GM19455 (cell line): ENCODE measurements at regions not wholly inside any gene's neighbourhood (a gene's known extent, or its start where the extent isn't known, plus 50 kb on each side); places are given as distances from the start of the nearest gene placed in this dataset.
"Not testable (repeated sequence)": the region's sequence is repeated elsewhere in the genome, so short reads cannot be mapped to it uniquely, and the experiment has no call there.

Source experiments
- ATAC-seq: cut with Tn5 transposase; IDR thresholded peaks from one replicate; pipeline ENCODE4 v1.9.1; 2021; ENCODE audit not compliant: unreplicated experiment

DNA sequence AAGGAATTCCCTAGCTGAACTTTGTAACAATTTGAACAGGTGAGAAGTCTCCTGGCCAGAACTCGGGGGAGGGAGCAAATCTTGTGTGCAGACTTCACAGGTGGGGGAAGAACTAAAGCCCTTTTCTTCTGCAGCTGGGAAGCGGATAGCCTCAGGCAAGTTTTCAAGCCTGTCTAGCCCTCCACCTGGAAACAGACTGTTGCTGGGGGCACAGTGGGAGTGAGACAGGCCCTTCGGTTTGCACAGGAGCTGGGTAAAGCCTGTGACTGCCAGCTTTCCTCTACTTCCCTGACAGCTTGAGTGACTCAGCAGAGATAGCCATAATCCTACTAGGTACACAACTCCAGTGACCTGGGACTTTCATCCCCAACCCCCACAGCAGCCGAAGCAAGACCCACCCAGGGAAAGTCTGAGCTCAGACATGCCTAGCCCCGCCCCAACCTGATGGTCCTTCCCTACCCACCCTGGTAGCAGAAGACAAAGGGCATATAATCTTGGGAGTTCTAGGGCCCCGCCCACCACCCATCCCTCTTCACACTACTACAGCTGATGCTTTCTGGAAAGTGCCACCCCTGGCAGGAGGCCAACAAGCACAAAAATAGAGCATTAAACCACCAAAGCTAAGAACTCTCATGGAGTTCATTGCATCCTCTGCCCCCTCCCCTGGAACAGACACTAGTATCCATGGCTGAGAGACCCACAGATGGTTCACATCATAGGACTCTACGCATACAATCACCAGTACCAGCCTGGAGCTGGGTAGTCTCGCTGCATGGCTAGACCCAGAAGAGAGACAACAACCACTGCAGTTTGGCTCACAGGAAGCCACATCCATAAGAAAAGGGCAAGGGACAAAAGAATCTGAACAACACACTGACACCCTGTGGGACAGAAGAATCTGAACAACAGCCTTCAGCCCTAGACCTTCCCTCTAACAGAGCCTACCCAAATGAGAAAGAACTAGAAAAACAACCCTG, 479.0 kb downstream of the RAP2B start:
- ATAC-seq: no peak

- ATAC-seq: not testable (repeated sequence)
Measured at GRCh38 chr3:153642576-153642975, 478.6 kb upstream of the ARHGEF26 start.

GRCh38 chr3:153643471-153643870, 477.7 kb upstream of the ARHGEF26 start:
- not testable (repeated sequence) for ATAC-seq

GRCh38 chr3:153649286-153649839, 471.8 kb upstream of the ARHGEF26 start:
- no peak for ATAC-seq

- ATAC-seq: no peak
Measured at GRCh38 chr3:153652076-153652475, 469.1 kb upstream of the ARHGEF26 start.

GRCh38 chr3:153657046-153657445, 464.1 kb upstream of the ARHGEF26 start:
- ATAC-seq: no peak

DNA sequence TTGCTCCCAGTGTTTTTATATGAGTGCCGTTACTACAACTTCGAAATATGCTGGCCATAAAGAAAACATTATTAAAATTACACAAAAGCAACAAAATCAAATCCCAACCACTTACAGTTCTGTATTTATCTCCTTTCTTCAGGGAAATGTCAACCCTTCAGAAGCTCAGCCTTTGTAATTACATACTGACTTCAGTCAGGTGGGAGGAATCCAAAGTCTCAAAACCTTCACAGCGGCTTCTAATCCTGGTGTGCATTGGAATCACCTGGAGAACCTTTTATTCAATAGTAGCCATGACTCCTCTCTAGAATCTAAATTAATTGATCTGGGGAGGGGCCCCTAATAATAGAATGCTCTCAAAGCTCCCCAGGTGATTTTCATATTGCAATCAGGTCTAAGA, 463.7 kb upstream of the ARHGEF26 start:
- ATAC-seq: no peak

- ATAC-seq: no peak
Measured at GRCh38 chr3:153658136-153658535, 463.1 kb upstream of the ARHGEF26 start.

GRCh38 chr3:153666991-153667740, 454.0 kb upstream of the ARHGEF26 start:
- no peak for ATAC-seq

DNA sequence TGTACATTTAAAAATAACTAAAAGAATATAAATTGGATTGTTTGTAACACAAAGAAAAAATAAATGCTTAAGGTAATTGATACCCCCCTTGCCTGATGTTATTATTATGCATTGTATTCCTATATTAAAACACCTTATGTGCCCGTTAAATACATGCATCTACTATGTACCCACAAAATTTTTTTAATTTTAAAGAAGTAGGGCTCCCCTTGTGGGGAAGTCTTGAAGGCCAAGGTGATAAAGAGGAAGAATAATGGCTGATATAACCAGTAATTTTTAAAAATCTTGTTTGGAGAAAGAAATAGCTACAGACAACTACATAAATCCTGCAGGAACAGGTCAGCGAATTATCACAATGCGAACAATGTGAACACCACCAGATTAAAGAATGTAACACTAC, 451.7 kb upstream of the ARHGEF26 start:
- no peak for ATAC-seq

GRCh38 chr3:153670577-153670976, 450.6 kb upstream of the ARHGEF26 start:
- ATAC-seq: no peak

DNA sequence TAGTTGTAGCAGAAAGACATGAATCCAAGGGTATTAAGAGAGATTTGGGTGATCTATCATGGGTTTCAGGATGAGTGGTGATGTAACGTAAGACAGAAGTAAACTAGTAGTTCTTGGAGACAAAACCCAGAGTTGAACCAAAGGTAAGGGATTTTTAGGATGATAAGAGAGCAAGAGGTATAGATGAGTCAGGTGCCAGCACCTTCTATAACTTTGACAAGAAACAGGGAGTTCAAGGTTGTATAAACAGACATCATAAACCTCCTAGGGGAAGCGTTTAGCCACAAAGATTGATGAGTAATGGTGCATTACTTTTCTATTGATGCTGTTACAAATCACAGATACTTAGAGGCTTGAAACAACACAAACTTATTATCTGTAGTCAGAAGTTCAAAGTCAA, 447.3 kb upstream of the ARHGEF26 start:
- no peak for ATAC-seq

DNA sequence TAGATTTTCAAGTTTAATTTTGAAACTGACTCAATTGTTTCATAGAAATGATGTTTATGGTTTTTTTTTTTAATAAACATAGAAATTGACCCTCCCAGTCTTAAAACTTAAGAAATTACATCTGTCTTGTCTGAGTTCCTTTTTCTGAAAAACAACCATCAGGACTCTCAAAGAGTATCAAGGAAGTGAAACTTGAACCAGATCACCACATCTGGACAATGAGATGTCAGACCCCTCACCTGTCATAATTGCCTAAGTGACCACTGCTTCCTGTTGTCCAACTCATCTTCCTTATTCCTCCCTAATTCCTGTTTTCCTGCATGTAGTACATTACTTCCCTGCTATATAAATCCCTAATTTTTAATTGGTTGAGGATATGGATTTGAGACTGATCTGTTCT, 441.5 kb upstream of the ARHGEF26 start:
- ATAC-seq: no peak

DNA sequence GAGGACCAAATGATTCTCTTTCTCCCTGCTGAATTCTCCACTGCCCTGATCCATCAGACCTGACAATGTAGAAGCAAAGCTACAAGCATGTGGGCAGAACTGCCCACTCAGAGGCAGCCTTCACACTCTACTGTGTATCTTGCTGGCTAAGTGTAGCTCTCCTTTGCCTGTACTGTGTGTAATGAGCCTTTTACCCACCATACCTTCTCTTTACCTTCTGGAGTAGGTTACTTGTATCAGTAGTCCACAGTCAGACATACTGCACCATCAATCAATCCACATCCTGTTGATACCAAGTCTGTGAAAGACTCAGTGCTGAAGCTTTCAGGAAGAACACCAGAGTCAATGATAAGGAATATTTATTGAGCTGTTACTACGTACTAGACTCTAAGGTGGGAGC, 440.7 kb upstream of the ARHGEF26 start:
- ATAC-seq: no peak

- ATAC-seq: no peak
Measured at GRCh38 chr3:153681057-153681456, 440.1 kb upstream of the ARHGEF26 start.

DNA sequence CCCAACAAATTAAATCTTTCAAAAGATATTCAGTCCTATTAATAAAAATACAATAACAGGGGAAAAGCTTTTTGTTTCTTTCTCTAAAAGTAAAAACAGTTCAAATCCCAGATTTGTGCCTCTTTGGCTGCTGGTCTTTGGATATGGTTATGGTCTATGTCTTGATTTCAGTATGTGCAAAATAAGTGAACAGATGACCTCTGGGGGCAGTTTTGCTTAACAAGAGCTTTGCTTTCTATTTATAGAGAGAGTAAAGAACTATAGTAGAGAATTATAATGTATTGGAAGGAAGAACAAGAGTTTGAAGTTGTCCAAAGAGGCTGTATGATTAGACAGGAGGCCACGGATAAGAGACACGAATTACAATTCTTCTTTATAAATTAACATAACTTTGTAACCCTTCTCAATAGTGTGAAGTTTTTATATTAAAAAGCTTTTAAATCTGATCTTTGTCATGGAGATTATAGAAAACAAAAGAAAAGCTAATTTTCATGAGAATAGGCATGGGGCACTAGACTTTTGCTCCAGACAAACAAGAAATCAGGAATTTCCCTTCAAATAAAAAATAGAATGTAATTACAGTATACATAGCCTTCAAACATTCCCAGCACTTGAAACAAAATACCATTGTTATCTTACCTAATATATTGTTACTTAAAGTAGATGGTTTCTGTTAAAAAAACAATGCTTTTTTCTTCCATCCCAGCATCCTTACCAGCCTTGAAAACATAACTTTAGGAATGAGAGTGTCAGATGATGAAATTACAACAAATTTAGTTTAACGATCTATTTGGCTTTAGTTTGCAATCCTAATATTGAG, 432.7 kb upstream of the ARHGEF26 start:
- no peak for ATAC-seq

- ATAC-seq: no peak
Measured at GRCh38 chr3:153693207-153693606, 428.0 kb upstream of the ARHGEF26 start.

- no peak for ATAC-seq
Measured at GRCh38 chr3:153702106-153702505, 419.1 kb upstream of the ARHGEF26 start.

DNA sequence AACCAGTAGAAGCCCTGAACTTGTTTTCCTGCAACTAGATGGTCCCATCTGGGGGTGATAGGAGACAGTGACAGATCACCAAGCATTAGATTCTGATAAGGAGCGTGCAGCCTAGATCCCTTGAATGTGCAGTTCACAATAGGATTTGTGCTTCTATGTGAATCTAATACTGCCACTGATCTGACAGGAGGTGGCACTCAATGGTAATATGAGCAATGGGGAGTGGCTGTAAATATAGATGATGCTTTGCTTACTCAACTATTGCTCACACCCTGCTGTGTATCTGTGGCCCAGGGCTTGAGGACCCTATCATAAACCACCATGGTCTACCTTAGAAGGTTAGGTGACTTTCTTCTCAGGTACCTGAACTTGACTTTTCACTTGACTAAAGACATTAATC, 417.1 kb upstream of the ARHGEF26 start:
- no peak for ATAC-seq

DNA sequence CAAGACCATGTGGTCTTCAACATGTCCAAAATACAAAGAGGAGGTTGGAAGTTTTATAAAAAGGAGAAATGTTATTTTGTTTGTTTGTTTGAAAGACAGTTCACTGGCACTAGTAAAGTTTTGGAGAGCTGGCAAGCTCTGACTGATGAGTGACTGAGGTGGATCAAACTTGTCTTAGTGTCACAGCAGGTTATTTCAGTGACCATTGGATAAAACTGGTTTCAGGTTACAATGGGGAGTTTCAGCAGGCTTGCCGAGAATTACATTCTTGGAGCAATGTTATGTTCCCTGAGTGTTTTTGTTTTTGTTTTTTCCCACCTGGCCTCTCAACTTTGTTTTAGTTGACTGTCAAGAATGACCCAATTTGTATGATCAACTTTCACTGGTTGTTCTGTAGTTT, 414.5 kb upstream of the ARHGEF26 start:
- no peak for ATAC-seq

- no peak for ATAC-seq
Measured at GRCh38 chr3:153714016-153714415, 407.2 kb upstream of the ARHGEF26 start.
